SH-SY5Y (cell line): ENCODE measurements at regions not wholly inside any gene's neighbourhood (a gene's known extent, or its start where the extent isn't known, plus 50 kb on each side); places are given as distances from the start of the nearest gene placed in this dataset.

Experiments
- GATA2 ChIP-seq: IDR thresholded peaks from 2 replicates; pipeline ENCODE4 v1.6.1; 2011; ENCODE audit warnings: mild to moderate bottlenecking, low read depth, low read length
- GATA3 ChIP-seq: IDR thresholded peaks from 2 replicates; pipeline ENCODE4 v1.6.1; 2011; ENCODE audit warnings: low read depth, mild to moderate bottlenecking, low read length, moderate library complexity

DNA sequence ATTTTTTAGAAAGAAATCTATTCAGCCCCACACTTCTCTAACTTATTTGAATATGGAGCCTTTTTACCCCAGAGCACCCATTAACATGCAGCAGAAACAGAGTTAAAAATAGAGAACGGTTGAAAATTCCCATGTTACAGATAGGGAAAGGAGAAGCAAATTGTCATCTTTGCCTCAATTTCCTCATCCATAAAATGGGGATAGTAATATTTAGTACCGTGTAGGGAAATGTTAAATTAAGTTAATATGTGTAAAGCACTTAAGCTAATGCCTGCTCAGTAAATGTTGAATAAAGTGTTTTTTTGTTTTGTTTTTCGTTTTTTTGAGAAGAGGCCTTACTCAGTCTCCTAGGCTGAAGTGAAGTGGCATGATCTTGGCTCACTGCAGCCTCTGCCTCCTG, 50.3 kb downstream of the NAV1 start:
- TF ChIP-seq GATA2 = no peak
- no peak for TF ChIP-seq GATA3

DNA sequence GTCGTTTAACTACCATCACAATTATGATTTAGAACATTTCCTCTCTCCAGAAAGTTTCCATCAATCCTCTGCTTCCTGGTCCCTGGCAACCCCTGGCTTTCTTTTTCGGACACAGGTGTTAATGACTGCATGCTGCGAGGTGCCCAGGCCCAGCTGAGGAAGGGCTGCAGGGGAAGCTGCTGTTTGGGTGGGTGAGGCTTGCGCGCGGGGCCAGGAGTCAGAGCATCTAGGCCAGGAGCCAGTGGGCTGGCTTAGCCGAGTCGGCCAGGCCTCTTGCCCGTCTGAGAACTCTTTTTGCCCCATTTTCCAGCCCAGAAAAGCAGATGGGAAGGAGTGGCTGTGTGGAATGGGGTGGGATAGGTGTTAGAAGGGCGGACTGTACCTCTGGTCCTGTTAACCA, 51.5 kb downstream of the NAV1 start:
- TF ChIP-seq GATA3 (no peak), GATA2 (no peak)

DNA sequence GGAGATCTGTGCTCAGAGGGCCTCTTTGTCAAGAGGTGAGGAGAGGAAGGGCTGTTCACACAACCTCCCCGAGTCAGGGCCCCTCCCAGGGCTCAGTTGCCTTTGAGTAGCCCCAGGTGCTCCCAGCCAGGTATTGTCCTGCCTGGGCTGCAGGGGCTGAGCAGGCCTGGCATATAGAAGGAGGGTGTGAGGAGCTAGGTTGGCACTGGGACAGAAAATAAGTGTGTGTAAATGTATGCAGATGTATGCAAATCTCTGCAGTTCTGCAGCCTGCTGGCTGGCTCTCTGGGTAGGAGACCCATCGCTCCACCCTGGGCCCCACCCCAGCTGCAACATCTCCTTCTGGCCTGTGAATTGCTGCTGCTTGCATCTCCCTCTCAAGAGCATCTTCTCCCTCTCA, 52.4 kb downstream of the NAV1 start:
- no peak for TF ChIP-seq GATA2

DNA sequence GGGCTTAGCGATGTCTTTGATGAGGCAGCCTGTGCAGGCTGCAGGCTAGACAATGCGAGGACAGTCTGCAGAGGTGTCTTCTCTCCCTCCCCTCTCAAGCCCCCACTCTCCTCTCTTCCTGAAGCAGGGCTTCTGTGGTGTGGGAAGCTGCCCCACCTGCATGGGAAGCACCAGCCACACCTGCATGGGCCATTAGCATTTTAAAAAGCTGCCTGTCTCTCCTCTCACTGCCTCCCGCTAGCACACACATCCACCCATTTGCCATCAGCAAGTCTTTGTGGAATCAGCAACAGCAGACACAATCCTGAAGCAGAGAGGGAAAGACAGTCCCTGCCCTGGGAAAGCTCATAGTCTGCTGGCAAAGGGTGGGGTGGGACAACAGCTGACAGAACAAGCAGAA, 53.1 kb downstream of the NAV1 start:
- TF ChIP-seq GATA2 (no peak), GATA3 (no peak)

DNA sequence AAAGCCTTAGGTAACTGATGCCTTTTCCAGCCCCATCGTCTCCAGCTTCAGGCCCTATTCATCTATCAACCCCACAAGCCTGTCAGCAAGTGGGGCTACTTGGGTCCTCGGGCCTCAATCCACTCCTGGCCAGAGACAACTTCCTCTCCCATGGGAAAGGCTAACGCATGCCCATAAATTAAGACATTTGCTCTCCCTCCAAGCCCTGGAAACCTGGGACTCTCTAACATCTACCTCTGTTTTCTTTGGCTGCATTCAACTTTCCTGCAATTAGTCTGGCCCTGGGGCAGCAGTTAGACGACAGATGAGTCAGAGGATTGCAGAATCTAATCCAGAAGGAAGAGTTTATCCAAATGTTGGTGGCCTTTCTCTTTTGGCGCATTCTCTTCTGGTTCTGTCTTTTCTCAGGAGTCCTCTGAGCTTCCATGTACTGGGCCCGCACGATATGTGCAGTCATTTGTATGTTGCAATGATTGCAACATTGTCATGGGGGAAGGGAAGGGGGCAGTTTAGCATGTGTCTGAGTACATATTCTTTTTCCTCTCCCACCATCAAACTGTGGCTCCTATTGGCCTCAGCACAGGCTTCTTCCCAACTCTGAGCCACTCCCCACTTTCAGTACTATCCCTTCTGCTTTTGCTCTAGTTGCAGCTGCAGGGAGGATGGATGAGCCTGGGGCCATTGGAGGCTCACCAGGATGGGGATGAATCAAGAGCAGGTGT, 54.4 kb downstream of the NAV1 start:
- TF ChIP-seq GATA2 = peak; percentile 44; the same call in 1 of the 2 replicates
- no peak for TF ChIP-seq GATA3

DNA sequence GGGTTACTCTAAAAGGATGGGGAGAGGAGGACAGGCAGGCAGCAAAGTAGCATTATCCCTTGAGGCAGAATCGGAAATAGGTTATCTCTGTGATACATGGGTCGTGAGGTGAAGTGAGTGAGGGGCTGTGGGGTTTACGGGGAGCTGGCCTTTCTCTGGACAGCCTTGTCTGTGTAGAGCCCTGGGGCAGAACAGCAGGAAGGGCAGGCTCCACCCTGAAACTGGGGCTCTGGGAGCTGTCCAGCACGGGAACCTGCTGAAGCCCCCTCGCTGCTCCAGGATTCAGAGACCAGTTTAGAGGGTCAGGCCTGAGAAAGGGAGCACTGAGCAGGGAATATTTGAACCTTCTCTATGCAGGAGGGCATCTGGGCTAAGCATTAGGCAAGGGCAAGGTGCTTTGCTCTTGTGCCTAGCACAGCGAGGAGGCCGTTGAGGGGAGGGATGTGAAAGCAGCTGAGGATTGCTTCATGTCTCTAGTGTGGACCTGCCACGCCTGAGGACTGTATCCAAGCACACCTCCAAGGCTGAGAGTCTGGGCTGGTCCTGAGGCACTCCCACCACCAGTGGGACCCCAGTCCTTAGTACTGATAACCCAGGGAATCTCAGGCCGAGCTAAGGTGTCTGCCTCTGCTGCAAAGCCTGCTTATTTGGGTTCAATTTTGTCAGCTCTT, 55.8 kb downstream of the NAV1 start:
- TF ChIP-seq GATA2 = peak; percentile 55
- no peak for TF ChIP-seq GATA3

DNA sequence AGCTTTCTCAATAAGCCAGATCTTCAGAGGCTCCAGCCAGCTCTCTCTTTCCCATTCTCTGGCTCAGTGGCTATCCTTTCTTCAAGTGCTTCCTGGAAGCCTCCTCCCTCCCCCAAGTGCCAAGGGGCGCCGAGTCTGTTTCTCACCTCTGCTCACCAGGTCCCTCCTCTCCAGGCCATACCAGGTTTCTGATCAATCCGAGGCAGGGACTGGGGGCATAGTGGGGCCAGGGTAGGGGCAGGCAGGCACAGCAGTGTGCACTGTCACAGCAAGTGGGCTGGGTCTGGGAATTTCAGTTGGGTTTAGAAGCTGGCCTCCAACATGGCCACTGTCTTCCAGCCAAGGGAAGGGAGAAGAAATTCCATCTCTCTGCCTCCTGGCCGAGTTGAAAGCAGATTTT, 56.5 kb downstream of the NAV1 start:
- TF ChIP-seq GATA3 (no peak), GATA2 (no peak)

DNA sequence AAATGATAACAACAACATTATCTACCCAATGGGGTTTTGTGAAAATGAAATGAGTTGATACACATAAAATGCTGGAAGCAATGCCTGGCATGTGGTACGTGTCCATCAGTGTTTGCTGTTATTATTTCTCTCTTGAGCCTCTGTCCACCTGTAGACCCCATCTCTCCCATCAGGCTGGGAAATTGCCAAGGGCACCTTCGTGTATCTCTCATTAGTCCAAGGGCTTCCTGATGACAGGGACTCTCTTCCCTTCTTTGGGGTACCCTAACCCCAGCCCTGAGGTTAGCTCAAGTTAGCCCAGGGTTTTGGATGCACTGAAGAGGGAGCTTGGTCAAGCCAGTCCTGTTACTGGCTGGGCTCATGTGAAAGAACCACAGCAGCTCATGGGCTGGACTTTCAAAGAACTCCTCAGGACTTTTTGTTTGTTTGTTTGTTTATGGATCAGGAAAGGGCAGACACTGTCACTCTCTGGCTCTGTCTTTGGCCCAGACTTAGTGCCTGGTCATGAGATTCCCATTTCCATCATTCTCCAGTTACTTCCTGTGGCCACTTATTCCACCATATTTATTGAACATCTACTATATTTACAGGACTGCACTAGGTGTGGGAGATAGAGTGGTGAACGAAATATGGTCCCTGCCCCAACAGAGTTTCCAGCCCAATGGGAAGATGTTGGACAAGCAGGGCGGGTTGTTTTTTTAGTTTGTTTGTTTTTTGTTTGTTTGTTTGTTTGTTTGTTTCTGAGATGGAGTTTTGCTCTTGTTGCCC, 57.4 kb downstream of the NAV1 start:
- TF ChIP-seq GATA3 = no peak
- TF ChIP-seq GATA2 = no peak

DNA sequence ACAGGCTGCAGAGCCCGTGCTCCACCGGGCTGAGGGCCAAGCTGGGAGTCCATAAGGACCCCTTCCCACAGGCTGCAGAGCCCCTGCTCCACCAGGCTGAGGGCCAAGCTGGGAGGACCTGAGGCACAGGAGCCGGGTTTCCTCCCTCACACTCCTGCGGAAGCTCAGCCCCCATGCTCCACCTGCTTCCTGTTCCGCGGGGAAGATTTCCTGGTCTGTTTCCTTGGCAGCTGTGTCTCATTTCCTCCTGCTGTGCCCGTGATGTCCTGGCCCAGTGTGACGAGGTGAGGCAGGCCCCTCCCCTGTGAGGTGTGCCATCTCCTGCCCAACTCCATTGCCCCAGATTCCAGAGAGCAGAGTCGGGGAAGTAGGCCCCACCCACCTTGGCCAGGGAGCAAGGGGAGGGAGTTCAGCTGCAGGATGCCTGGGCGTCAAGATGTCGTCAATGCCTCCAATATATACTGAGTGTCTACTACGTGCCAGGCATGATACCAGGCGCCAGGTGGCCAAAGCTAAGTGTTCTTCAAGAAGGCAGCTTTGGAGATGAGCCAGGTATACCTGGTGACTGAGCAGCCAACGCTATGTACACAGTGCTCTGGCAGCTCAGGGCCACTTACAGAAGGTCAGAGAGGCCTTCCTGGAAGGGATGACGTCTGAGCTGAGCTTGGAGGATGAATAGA, 58.8 kb downstream of the NAV1 start:
- TF ChIP-seq GATA2 (no peak), GATA3 (no peak)

DNA sequence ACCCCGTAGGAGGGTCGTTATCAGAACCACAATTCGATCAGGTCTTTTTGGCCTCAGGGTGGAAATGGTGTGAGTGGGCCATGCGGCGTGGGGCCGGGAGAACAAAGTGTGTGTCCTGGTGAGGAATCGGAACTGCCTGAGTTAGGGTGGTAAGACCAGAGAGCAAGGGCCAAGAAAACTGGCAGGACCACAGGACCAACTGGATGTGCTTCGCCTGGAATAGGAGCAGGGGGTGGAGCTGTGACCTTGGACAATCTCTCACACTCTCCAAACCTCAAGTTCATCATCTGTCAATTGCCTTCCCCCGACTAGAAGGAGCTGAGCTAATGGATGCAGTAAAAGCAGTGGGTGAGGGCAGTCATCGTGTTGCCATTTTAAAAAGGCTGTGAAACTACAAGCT, 59.5 kb downstream of the NAV1 start:
- TF ChIP-seq GATA3 = no peak
- TF ChIP-seq GATA2 = no peak

DNA sequence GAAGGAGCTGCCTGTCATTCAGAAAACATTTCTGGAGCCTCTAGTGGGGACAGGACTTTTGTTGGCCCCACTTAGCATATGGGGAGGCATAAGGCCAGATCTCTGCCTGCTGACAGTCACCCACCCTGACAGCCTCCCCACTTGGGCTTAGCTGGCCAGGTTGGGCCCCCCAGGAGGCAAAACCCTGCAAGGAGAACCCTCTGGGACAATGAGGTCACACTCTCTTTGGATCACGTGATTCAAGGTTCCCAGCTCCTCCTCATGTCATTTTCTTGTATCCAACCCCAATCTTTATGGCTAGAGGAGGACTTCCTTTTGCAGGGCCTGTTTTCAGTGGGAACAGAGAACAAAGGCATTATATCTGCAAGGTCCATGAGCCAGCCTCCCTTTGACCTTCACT, 60.0 kb downstream of the NAV1 start:
- TF ChIP-seq GATA2 = no peak
- TF ChIP-seq GATA3 = no peak

DNA sequence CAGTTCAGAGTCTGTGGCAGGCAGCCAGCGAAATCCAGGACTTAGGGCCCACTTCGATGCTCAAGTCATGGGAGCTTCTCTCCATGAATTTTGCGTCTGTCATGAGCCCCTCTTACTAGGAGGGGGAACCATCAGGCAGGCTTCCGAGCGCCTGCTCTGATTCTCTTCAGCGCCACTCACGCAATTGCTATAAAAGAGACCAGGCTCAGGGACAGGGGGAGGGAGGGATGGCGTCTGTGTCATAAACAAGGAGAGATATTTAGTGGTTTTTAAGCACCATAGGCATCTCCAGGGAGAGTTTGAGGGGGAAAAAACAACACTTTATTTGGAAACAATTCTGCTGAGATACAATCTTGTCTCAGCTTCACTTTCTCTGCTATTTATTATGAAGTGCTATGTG, 60.6 kb downstream of the NAV1 start:
- TF ChIP-seq GATA2 (no peak), GATA3 (no peak)

DNA sequence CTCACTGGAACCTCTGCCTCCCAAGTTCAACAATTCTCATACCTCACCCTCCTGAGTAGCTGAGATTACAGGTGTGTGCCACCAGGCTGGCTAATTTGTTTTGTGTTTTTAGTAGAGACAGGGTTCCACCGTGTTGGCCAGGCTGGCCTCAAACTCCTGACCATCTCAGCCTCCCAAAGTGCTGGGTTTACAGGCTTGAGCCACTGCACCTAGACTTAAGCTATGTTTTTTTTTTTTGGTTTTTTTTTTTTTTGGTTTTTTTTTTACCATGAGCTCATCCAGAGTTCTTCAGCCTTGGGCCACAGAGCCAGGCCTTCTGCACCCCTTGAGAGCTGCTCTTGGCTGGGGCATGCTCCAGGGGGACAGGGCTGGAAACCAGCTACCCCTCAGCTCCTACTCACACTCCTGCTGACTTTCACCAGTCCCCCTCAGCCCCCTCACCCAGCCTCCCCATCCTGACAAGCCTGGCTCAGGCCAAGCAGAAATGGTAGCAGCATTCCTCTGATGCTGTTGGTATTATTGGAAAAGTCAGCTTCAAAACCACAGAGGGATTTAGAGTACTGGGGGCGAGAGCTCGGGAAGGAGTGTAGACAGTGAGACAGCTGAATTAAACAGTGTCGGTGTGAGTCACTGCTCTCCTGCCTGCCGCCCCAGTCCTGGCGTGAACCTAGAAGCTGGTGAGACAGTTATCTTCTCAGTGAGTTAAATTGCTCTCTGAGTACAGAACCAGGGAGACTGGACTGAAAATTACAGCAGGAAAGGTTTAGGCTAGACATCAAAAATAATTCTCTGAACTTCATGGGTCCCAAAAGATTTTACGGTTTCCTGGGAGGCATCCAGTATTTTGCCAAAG, 63.7 kb downstream of the NAV1 start:
- no peak for TF ChIP-seq GATA3
- no peak for TF ChIP-seq GATA2
